PFSK-1 (cell line): ENCODE measurements at regions not wholly inside any gene's neighbourhood (a gene's known extent, or its start where the extent isn't known, plus 50 kb on each side); places are given as distances from the start of the nearest gene placed in this dataset.

Experiments
- POLR2AphosphoS5 ChIP-seq: IDR thresholded peaks from 2 replicates; pipeline ENCODE4 v1.6.1; 2012; ENCODE audit warnings: low read depth, mild to moderate bottlenecking, control low read depth, low read length, moderate library complexity
- TAF1 ChIP-seq: IDR thresholded peaks from 2 replicates; pipeline ENCODE4 v1.6.1; 2012; ENCODE audit warnings: low read length, control low read depth, borderline replicate concordance; ENCODE audit not compliant: insufficient read depth

DNA sequence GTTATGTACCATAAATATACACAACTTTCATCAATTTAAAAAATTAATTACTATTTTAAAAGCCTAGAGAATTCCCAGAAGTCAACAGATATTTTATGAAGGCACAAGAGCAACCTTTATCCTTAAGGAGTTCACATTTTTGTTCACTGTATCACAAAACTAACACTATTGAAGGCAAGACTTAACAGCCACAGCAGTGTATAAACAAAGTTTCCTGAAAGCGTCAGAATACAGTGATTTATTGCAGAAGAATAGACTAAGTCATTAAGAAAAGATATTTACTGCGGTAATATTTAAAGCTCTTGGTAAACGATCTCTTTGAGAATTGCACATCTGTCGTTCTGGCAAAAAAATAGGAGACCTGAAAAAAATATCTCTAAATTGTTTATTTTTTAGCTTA is 419.3 kb upstream of the NBEA start:
- TF ChIP-seq TAF1 (no peak), POLR2AphosphoS5 (no peak)
